ENCODE measurements at regions not wholly inside any gene's neighbourhood (a gene's known extent, or its start where the extent isn't known, plus 50 kb on each side); places are given as distances from the start of the nearest gene placed in this dataset.

DNA sequence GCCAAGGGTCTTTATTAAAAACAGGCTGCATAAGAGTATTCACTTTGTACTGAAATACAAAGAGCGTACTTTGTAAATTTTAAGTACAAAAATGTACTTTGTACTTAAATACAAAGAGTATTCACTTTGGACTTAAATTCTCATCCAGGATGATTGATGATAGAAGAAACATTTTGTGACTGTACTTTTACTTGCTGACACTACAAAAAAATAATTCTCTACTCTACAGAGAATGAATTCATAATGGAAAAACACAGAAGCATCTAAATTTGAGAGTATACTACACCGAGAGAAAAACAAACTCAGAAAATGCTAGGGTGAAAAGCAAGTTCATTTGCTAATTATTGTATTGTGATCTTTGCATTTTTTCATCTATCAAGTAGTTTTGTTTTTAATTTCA is 54.4 kb upstream of the STXBP5 start:
- TF ChIP-seq, protein P1, sequence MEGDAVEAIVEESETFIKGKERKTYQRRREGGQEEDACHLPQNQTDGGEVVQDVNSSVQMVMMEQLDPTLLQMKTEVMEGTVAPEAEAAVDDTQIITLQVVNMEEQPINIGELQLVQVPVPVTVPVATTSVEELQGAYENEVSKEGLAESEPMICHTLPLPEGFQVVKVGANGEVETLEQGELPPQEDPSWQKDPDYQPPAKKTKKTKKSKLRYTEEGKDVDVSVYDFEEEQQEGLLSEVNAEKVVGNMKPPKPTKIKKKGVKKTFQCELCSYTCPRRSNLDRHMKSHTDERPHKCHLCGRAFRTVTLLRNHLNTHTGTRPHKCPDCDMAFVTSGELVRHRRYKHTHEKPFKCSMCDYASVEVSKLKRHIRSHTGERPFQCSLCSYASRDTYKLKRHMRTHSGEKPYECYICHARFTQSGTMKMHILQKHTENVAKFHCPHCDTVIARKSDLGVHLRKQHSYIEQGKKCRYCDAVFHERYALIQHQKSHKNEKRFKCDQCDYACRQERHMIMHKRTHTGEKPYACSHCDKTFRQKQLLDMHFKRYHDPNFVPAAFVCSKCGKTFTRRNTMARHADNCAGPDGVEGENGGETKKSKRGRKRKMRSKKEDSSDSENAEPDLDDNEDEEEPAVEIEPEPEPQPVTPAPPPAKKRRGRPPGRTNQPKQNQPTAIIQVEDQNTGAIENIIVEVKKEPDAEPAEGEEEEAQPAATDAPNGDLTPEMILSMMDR (IDR thresholded peaks at IDR 0.05 in 8 of 11, conservative IDR thresholded peaks at IDR 0.05 in 3 of 11): no peak
- TF ChIP-seq POLR2A (IDR thresholded peaks at IDR 0.05): no peak

Measured in spleen (tissue), 7 donors.